NCI-H345 treated with DMSO at 0.1 percent for 48 hours (cell line): ENCODE measurements at regions not wholly inside any gene's neighbourhood (a gene's known extent, or its start where the extent isn't known, plus 50 kb on each side); places are given as distances from the start of the nearest gene placed in this dataset.

Experiments
- DNase-seq: peaks from one replicate; lab custom pipeline; 2025; ENCODE audit not compliant: unreplicated experiment; lab: John Stamatoyannopoulos, UW

GRCh38 chr10:31720546-31720945 is 208.1 kb downstream of the ARHGAP12 start:
- no peak for DNase-seq

DNA sequence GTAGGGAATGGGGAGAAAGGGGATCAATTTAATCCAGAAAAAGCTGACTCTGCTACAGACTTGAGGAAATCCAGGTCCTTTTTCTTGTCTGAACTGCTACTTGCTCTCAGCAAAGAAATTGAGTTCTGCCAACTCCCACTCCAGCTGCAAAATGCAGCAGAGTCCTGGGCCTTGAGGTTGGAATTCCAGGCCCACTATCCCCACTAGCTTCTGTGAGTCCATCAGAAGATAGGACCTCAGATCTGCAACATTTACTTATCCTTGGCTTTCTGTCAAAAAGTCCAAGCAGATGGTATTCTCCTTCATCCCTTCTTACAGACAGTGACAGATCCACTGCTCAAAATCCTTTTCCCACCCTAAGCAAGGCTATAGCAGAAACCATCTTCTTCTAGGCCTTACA is 219.2 kb downstream of the ARHGAP12 start:
- no peak for DNase-seq

- no peak for DNase-seq
Measured at GRCh38 chr10:31709028-31709427, 219.6 kb downstream of the ARHGAP12 start.

- no peak for DNase-seq
Measured at GRCh38 chr10:31708474-31708873, 220.2 kb downstream of the ARHGAP12 start.

DNA sequence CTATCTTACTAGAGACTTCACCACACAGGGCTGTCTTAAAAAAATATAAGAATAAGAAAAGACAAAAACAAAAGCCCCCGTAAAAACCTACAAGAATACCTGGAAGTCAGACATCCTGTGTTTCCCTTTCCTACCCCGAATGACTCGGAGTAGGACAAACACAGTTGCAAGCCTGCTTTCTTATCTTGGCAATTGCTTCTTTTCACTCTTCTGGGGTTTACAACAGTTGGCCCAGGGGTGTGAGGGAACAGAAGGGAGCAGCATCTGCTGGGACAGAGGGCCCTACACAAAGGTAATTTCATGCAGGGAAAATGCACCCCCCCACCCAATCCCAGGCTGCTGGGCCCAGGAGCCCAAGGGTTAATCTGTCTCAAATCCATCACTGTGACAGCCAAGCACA is 220.6 kb downstream of the ARHGAP12 start:
- DNase-seq, result no peak

- no peak for DNase-seq
Measured at GRCh38 chr10:31707093-31708039, 221.3 kb downstream of the ARHGAP12 start.

- DNase-seq, result no peak
Measured at GRCh38 chr10:31706464-31707092, 222.1 kb downstream of the ARHGAP12 start.

GRCh38 chr10:31705136-31705535 is 223.5 kb downstream of the ARHGAP12 start:
- DNase-seq, result no peak

DNA sequence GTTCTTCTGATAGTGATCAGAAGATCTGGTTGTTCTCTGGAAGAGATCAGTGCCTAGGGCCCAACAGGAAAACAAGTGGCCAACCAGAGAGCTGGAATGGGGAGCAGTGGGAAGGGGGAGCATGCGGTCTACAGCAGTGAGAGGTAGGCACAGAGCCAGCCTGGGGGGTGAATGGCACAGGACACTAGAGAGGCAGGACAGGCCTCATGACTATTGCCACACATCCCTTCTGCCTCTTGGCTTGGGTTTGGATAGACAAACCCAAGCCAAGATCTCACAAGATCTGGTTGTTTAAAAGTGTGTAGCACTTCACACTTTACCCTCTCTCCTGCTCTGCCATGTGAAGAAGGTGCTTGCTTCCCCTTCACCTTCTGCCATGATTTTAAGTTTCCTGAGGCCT is 224.4 kb downstream of the ARHGAP12 start:
- DNase-seq, result no peak

GRCh38 chr10:31702954-31703353 is 225.7 kb downstream of the ARHGAP12 start:
- DNase-seq, result no peak

DNA sequence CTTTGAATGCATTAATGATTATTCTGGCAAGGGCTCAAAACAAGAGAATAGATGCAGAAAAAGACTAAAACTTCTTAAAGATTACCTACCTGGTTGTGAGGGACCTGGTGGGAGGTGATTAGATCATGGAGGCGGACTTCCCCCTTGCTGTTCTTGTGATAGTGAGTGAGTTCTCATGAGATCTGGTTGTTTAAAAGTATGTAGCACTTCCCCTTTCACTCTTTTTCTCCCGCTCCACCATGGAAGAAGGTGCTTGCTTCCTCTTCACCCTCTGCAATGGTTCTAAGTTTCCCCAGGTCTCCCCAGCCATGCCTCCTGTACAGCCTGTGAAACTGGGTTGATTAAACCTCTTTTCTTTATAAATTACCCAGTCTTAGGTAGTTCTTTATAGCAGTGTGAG is 226.6 kb downstream of the ARHGAP12 start:
- no peak for DNase-seq

- DNase-seq, result no peak
Measured at GRCh38 chr10:31701546-31701945, 227.1 kb downstream of the ARHGAP12 start.

- no peak for DNase-seq
Measured at GRCh38 chr10:31700181-31700611, 228.4 kb downstream of the ARHGAP12 start.

- DNase-seq, result no peak
Measured at GRCh38 chr10:31698181-31698830, 230.3 kb downstream of the ARHGAP12 start.

DNA sequence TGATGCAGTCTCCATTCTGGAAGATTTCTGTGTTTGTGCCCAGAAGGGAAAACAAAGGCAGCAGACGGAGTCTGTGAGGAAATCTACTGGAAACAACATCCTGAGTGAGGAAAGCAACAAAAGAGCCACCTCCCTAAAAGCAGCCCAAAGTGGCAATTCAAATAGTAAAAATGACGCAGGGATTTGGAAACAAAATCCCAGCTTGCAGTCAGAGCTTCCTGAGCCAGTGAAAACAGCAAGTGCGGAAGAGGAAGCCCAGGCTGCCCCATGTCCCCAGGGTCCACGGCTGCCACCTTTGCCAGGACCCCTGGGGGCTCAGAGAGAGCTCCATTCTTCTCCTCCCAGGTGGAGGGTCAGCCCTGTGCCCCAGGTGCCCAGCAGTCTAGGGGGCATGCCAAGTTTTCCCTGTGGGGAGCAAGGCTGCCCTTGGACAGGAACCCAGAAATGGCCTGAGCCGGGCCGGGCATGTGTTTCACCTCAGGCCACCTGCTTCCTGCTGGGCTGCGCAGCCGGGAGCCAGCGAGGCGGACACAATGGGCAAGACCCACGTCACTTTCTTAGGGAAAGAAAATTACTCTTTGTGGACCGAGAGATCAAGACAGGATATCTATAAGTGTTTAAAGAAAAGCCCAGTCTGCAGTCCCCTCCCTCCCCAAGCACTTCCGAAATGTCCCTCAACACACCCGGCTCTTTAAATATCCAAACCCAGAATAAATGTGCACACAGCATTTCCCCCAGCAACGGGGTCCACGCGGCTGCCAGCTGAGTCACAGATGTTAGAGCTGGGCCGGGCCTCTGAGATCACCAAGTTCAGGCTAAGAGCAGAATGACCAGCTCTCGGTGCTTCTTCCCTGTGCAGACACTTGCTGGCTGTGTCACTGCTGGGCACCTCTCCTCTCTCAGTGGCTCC is 231.1 kb downstream of the ARHGAP12 start:
- no peak for DNase-seq

DNA sequence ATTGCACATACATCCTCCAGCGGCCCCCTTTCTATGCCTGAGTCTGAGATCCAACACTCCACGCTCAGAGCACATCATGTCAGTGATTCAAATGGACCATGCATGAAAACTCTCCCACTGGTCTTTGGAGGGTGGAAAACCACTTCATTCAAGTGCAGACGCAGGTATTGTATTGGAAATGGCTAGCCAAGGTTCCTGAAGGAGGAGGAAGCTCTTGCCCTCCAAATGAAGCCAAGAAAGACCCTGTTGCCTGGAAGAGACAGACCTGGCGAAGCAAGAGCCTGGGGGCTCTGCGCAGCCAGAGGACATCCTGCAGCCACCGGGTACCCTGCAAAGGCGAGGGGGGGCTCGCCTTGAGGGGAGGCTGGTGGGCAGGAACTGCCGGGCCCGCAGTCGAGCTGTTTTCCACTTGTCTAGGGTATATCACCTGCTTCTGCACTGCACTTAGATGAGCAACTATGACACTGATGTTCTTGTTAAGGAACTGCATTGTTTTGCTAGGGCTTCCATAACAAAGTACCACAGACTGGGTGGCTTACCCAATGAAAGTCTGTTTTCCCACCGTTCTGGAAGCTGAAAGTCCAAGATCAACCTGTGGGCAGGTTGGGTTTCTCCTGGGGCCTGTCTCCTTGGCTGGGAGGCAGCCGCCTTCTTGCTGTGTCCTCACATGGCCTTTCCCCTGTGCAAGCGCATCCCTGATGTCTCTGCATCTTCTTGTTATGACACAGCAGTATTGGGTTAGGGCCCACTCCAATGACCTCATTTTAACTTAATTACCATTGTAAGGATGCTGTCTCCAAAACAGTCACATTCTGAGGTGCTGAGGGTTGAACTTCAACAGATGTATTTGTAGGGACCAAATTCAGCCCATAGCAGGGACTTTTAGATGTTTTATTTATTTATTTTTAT is 233.4 kb downstream of the ARHGAP12 start:
- DNase-seq, result no peak

GRCh38 chr10:31694126-31694685 is 234.4 kb downstream of the ARHGAP12 start:
- no peak for DNase-seq

DNA sequence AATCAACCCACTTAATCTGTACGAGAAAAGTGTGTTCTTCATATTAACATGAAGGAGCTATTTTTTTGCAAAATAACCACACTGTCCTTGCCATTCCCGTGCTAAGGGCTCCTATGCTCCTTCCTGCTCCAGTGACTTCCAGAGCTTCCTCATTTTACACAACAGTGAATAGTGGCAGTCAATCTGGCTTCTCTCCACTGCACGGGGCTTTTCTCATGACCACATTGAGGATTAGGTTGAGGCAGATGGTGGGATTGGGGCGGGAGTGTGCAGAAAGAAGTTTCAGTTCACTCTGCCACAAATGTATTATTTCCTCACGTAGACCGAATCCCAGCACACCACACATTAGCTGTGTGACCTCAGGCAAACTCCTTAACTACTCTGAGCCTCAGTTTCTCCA is 235.1 kb downstream of the ARHGAP12 start:
- DNase-seq, result no peak

GRCh38 chr10:31689233-31689632 is 239.4 kb downstream of the ARHGAP12 start:
- no peak for DNase-seq
